ENCODE measurements at regions not wholly inside any gene's neighbourhood (a gene's known extent, or its start where the extent isn't known, plus 50 kb on each side); places are given as distances from the start of the nearest gene placed in this dataset.

- Histone ChIP-seq H3K4me1 (replicated peaks in 1 of 4; ENCODE audit: control insufficient read depth in 3 of 4, insufficient read depth in 4 of 4, low read length in 3 of 4) (no peaks in the 10 kb centered on the region), H3K56ac (replicated peaks; ENCODE audit: insufficient read length, low read depth, low read length) (no peak overlapping the region), H2BK5ac (ENCODE audit: low read depth, low read length) (no peak overlapping the region), H3K23ac (ENCODE audit: insufficient read length) (no peak overlapping the region), H3K4me3 (ENCODE audit: extremely low read depth in 1 of 4, insufficient read depth in 2 of 4, low read depth in 3 of 4, low read length in 4 of 4) (no peak overlapping the region), H3K4me2 (ENCODE audit: insufficient read depth in 1 of 2, low read depth in 2 of 2, low read length in 2 of 2) (no peak overlapping the region), H3K9me3 (ENCODE audit: insufficient read depth in 2 of 2, low read depth in 1 of 2, low read length in 1 of 2) (no peaks in the 10 kb centered on the region), H3K4ac (replicated peaks; ENCODE audit: insufficient read length, low read depth, low read length) (no peak overlapping the region), H3K27ac (ENCODE audit: low read depth, low read length) (no peak overlapping the region), H3K27me3 (replicated peaks in 1 of 4; ENCODE audit: control insufficient read depth in 3 of 4, extremely low read depth in 1 of 4, insufficient read depth in 3 of 4, low read length in 3 of 4) (no peaks in the 10 kb centered on the region), H2AK5ac (ENCODE audit: low read depth, low read length) (no peak overlapping the region), H2BK120ac (replicated peaks; ENCODE audit: low read depth, low read length) (no peak overlapping the region), H4K8ac (ENCODE audit: extremely low read depth, insufficient read depth, low read length) (no peak overlapping the region), H2AFZ (ENCODE audit: low read length) (no peak overlapping the region), H3K9ac (replicated peaks in 1 of 4; ENCODE audit: extremely low read depth in 1 of 4, low read depth in 3 of 4, low read length in 3 of 4) (no peak overlapping the region), H3K18ac (ENCODE audit: extremely low read depth, low read length) (no peak overlapping the region), H2BK15ac (ENCODE audit: low read length) (no peak overlapping the region), H4K91ac (replicated peaks; ENCODE audit: insufficient read length, low read length) (no peak overlapping the region), H3K79me2 (ENCODE audit: control insufficient read depth in 1 of 2, insufficient read depth in 2 of 2, low read length in 2 of 2) (no peaks in the 10 kb centered on the region), H3K14ac (ENCODE audit: insufficient read length) (no peak overlapping the region), H3K36me3 (ENCODE audit: control insufficient read depth in 2 of 4, insufficient read depth in 4 of 4, low read length in 3 of 4) (no peaks in the 10 kb centered on the region), H3K79me1 (ENCODE audit: low read depth, low read length) (no peaks in the 10 kb centered on the region), H2BK12ac (ENCODE audit: low read depth, low read length) (no peak overlapping the region), H4K5ac (ENCODE audit: insufficient read length, low read depth, low read length) (no peak overlapping the region), H4K20me1 (replicated peaks in 1 of 2; ENCODE audit: control insufficient read depth in 1 of 2, insufficient read depth in 2 of 2, low read length in 2 of 2) (no peaks in the 10 kb centered on the region), H3K23me2 (ENCODE audit: low read depth, low read length) (no peaks in the 10 kb centered on the region), H2BK20ac (ENCODE audit: low read length) (no peak overlapping the region)
- POLR2A ChIA-PET (ENCODE audit: partially characterized antibody): no interaction called here
- no peak for FAIRE-seq
- no peak for TF ChIP-seq SP1 (IDR thresholded peaks at IDR 0.05; ENCODE audit: low read depth, low read length)
- TF ChIP-seq KDM1A (IDR thresholded peaks at IDR 0.05; ENCODE audit: borderline replicate concordance, low read length): no peak
- TF ChIP-seq YY1 (IDR thresholded peaks at IDR 0.05; ENCODE audit: low read depth, low read length): no peak
- DNase-seq (ENCODE audit: low read depth in 1 of 2, low spot score in 2 of 2): no peak
- WGBS, 2 experiments (ENCODE audit: extremely low coverage in 1 of 2, insufficient coverage in 1 of 2, insufficient read length in 1 of 2, insufficient replicate concordance in 2 of 2, low coverage in 1 of 2, low lambda C conversion rate in 2 of 2, missing lambda C conversion rate in 1 of 2): 85% methylated on average over 1 of the region's 1 CpG; no CpG with 5 or more reads in 1 of the 2 experiments
- CTCF ChIA-PET (ENCODE audit: partially characterized antibody): interaction anchor here (1.0 to 1.9 kb wide), 3 partner anchors 12 to 43 kb away, joined by 3 to 4 read pairs (median 3); no protein-coding TSS in a partner anchor
Measured at GRCh38 chr5:79876456-79876855, 114.6 kb downstream of the MTX3 start.
